IMR-90 (cell line): ENCODE measurements at regions not wholly inside any gene's neighbourhood (a gene's known extent, or its start where the extent isn't known, plus 50 kb on each side); places are given as distances from the start of the nearest gene placed in this dataset.

Experiments
- ATAC-seq: fragments of 200-7000 bp; cut with Tn5 transposase; 2 replicates; pipeline ENCODE4 v1.9.1; 2020; ENCODE audit warnings: low read depth, mild to moderate bottlenecking, moderate library complexity
- BruUV-seq: library from RNA; stranded (reverse); fragments of 400-500 nt; replicated peaks from 2 replicates; lab custom pipeline; 2021; lab: Mats Ljungman, UMichigan
- CTCF ChIA-PET: fragments of 300-600 bp; formaldehyde crosslinking; extraction: SDS; loops from one replicate; lab custom pipeline; 2021; ENCODE audit warnings: antibody characterized with exemption; lab: Yijun Ruan, JAX
- POLR2A ChIA-PET: fragments of 300-600 bp; sonication (Branson Sonifier 250); formaldehyde crosslinking; loops from one replicate; lab custom pipeline; 2022; ENCODE audit warnings: antibody characterized with exemption; ENCODE audit not compliant: unreplicated experiment; lab: Charles Lee
- DNase-seq: peaks from one replicate; pipeline ENCODE4 v3.0.0; 2013
- H2AFZ ChIP-seq: replicated peaks from 2 replicates; pipeline ENCODE3; 2013; ENCODE audit warnings: low read length, mild to moderate bottlenecking; ENCODE audit not compliant: poor library complexity
- H2AK5ac ChIP-seq: 2 replicates; pipeline ENCODE4 v1.6.1; 2013; ENCODE audit warnings: low read depth, low read length, inconsistent platforms
- H2AK9ac ChIP-seq: replicated peaks from 2 replicates; pipeline ENCODE3; 2013; ENCODE audit warnings: mild to moderate bottlenecking, low read depth, low read length, moderate library complexity; ENCODE audit not compliant: poor library complexity
- H2BK120ac ChIP-seq: 2 replicates; pipeline ENCODE4 v1.6.1; 2013; ENCODE audit warnings: low read depth, low read length, inconsistent platforms
- H2BK15ac ChIP-seq: 3 replicates; pipeline ENCODE4 v1.6.1; 2013; ENCODE audit warnings: low read depth, low read length, inconsistent platforms
- H2BK20ac ChIP-seq: 2 replicates; pipeline ENCODE4 v1.6.1; 2013; ENCODE audit warnings: low read depth, mild to moderate bottlenecking, inconsistent platforms, low read length, moderate library complexity
- H2BK5ac ChIP-seq: 2 replicates; pipeline ENCODE4 v1.6.1; 2013; ENCODE audit warnings: mild to moderate bottlenecking, low read depth, low read length, inconsistent platforms; ENCODE audit not compliant: poor library complexity, severe bottlenecking
- H3K14ac ChIP-seq: replicated peaks from 2 replicates; pipeline ENCODE4 v1.6.1; 2013; ENCODE audit warnings: low read depth, low read length, inconsistent platforms
- H3K18ac ChIP-seq: 2 replicates; pipeline ENCODE4 v1.6.1; 2013; ENCODE audit warnings: low read depth, low read length, control low read depth
- H3K23ac ChIP-seq: 2 replicates; pipeline ENCODE4 v1.6.1; 2013; ENCODE audit warnings: low read depth, low read length, inconsistent platforms
- H3K27ac ChIP-seq: 2 replicates; pipeline ENCODE4 v1.5.1; 2013; ENCODE audit warnings: mild to moderate bottlenecking, control low read depth, low read length; ENCODE audit not compliant: insufficient read depth
- H3K27me3 ChIP-seq: 2 replicates; pipeline ENCODE4 v1.6.1; 2013; ENCODE audit warnings: low read length; ENCODE audit not compliant: control insufficient read depth, insufficient read depth
- H3K36me3 ChIP-seq: 2 replicates; pipeline ENCODE4 v1.6.1; 2013; ENCODE audit warnings: low read length, mixed read lengths; ENCODE audit not compliant: control insufficient read depth, insufficient read depth
- H3K4ac ChIP-seq: 2 replicates; pipeline ENCODE4 v1.6.1; 2013; ENCODE audit warnings: low read depth, low read length, inconsistent platforms
- H3K4me1 ChIP-seq: 2 replicates; pipeline ENCODE4 v1.6.1; 2013; ENCODE audit warnings: low read length, mixed read lengths; ENCODE audit not compliant: control insufficient read depth, insufficient read depth
- H3K4me2 ChIP-seq: 2 replicates; pipeline ENCODE4 v1.6.1; 2013; ENCODE audit warnings: low read depth, mild to moderate bottlenecking, control low read depth, low read length, moderate library complexity
- H3K4me3 ChIP-seq: 2 replicates; pipeline ENCODE4 v1.5.1; 2013; ENCODE audit warnings: low read depth, mild to moderate bottlenecking, control low read depth, low read length, moderate library complexity; ENCODE audit not compliant: insufficient read depth
- H3K56ac ChIP-seq: 2 replicates; pipeline ENCODE4 v1.6.1; 2013; ENCODE audit warnings: low read length, inconsistent platforms; ENCODE audit not compliant: insufficient read depth; ENCODE audit errors: extremely low read depth
- H3K79me1 ChIP-seq, 2 experiments: 2 replicates each; pipeline ENCODE4 v1.6.1; 2013; ENCODE audit warnings: low read length in 2 of 2, inconsistent platforms in 1 of 2, low read depth in 1 of 2
- H3K9ac ChIP-seq: 2 replicates; pipeline ENCODE4 v1.6.1; 2013; ENCODE audit warnings: low read depth, low read length, control low read depth
- H3K9me1 ChIP-seq: 2 replicates; pipeline ENCODE4 v1.6.1; 2013; ENCODE audit warnings: low read length, inconsistent platforms; ENCODE audit not compliant: insufficient read depth
- H3K9me3 ChIP-seq: 2 replicates; pipeline ENCODE4 v1.6.1; 2013; ENCODE audit warnings: low read length; ENCODE audit not compliant: control insufficient read depth, insufficient read depth
- H4K20me1 ChIP-seq: 2 replicates; pipeline ENCODE4 v1.6.1; 2013; ENCODE audit warnings: low read length, inconsistent platforms; ENCODE audit not compliant: insufficient read depth
- H4K5ac ChIP-seq: 2 replicates; pipeline ENCODE4 v1.6.1; 2013; ENCODE audit warnings: mild to moderate bottlenecking, low read depth, low read length, control low read depth
- H4K8ac ChIP-seq, 2 experiments: 2 replicates each; pipeline ENCODE4 v1.6.1; 2013; ENCODE audit warnings: low read depth in 2 of 2, low read length in 2 of 2, control low read depth in 1 of 2, inconsistent platforms in 1 of 2
- H4K91ac ChIP-seq: 2 replicates; pipeline ENCODE4 v1.6.1; 2013; ENCODE audit warnings: low read depth, low read length, inconsistent platforms; ENCODE audit not compliant: insufficient read depth
- BHLHE40 ChIP-seq: fragments of 150-350 bp; IDR thresholded peaks from 2 replicates; pipeline ENCODE4 v1.6.1; 2016; ENCODE audit warnings: mild to moderate bottlenecking, low read depth, low read length
- CEBPB ChIP-seq: IDR thresholded peaks from 2 replicates; pipeline ENCODE4 v1.6.1; 2012; ENCODE audit warnings: low read depth, low read length, improper control_type of control experiment
- CHD1 ChIP-seq: IDR thresholded peaks from 2 replicates; pipeline ENCODE4 v1.6.1; 2012; ENCODE audit warnings: low read depth, low read length, improper control_type of control experiment
- FOS ChIP-seq: fragments of 150-350 bp; IDR thresholded peaks from 2 replicates; pipeline ENCODE4 v1.6.1; 2016; ENCODE audit warnings: low read depth, low read length
- MAFK ChIP-seq: IDR thresholded peaks from 2 replicates; pipeline ENCODE4 v1.6.1; 2012; ENCODE audit warnings: low read depth, low read length, improper control_type of control experiment
- MAZ ChIP-seq: IDR thresholded peaks from 2 replicates; pipeline ENCODE4 v1.6.1; 2012; ENCODE audit warnings: low read depth, mild to moderate bottlenecking, low read length, improper control_type of control experiment, moderate library complexity, borderline replicate concordance
- MXI1 ChIP-seq: IDR thresholded peaks from 2 replicates; pipeline ENCODE4 v1.6.1; 2012; ENCODE audit warnings: low read depth, mild to moderate bottlenecking, low read length, moderate library complexity, borderline replicate concordance
- NFE2L2 ChIP-seq: fragments of 150-350 bp; IDR thresholded peaks from 2 replicates; pipeline ENCODE4 v1.6.1; 2016; ENCODE audit warnings: low read depth, mild to moderate bottlenecking, low read length
- POLR2A ChIP-seq: IDR thresholded peaks from 2 replicates; pipeline ENCODE4 v1.6.1; 2012; ENCODE audit warnings: mild to moderate bottlenecking, low read depth, low read length
- RAD21 ChIP-seq: IDR thresholded peaks from 2 replicates; pipeline ENCODE4 v1.6.1; 2012; ENCODE audit warnings: low read length, improper control_type of control experiment
- RCOR1 ChIP-seq: IDR thresholded peaks from 2 replicates; pipeline ENCODE4 v1.6.1; 2012; ENCODE audit warnings: mild to moderate bottlenecking, low read length, improper control_type of control experiment; ENCODE audit not compliant: insufficient replicate concordance
- RFX5 ChIP-seq: IDR thresholded peaks from 2 replicates; pipeline ENCODE4 v1.8.0; 2012; ENCODE audit warnings: low read depth, mild to moderate bottlenecking, low read length, moderate library complexity
- SMC3 ChIP-seq: fragments of 150-350 bp; IDR thresholded peaks from 2 replicates; pipeline ENCODE4 v1.6.1; 2016; ENCODE audit warnings: low read depth, mild to moderate bottlenecking, antibody characterized with exemption, low read length, moderate library complexity
- dilution Hi-C: fragments of 300-500 bp; cut with HindIII; formaldehyde crosslinking; loops from one replicate; pipeline ENCODE4 v1.14.3; 2018; ENCODE audit warnings: low sequenced_read_pairs; ENCODE audit not compliant: unreplicated experiment
- in situ Hi-C: fragments of 300-500 bp; cut with MboI; formaldehyde crosslinking; loops from 3 replicates; pipeline ENCODE4 v1.14.3; 2019; ENCODE audit warnings: low sequenced_read_pairs, inconsistent platforms, mixed read lengths
- intact Hi-C: fragments of 100-400 bp; cut with micrococcal nuclease; formaldehyde crosslinking; loops from 2 replicates; pipeline ENCODE4 v1.10.0; 2022
- TF ChIP-seq, protein P1 (sequence below): fragments of 150-350 bp; IDR thresholded peaks from 2 replicates; pipeline ENCODE4 v1.6.1; 2017; ENCODE audit warnings: mild to moderate bottlenecking, antibody characterized with exemption, low read length, low read depth
- TF ChIP-seq, protein P2 (sequence below): conservative IDR thresholded peaks from 2 replicates; pipeline ENCODE4 v1.5.1; 2012; ENCODE audit warnings: mild to moderate bottlenecking, low read depth, low read length, improper control_type of control experiment
- TF ChIP-seq, protein P3 (sequence below): fragments of 150-350 bp; IDR thresholded peaks from 2 replicates; pipeline ENCODE4 v1.6.1; 2016; ENCODE audit warnings: low read depth, mild to moderate bottlenecking, low read length, moderate library complexity, borderline replicate concordance

DNA sequence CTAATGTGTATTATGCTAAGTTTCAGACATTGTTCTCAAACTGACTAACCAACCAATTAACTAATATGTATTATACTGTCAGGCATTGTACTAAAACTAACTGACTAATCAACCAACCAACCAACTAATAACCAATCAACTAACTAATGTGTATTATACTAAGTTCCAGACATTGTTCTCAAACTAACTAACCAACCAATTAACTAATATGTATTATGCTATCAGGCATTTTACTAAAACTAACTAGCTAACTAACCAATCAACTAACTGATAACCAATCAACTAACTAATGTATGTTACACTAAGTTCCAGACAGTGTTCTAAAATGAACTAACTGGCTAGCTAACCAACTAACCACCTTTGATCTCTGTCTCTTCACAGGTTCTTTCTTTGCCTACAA, 152.3 kb downstream of the SUDS3 start:
- dilution Hi-C loops (no loop called here), intact Hi-C loops (no loop called here), in situ Hi-C loops (no loop called here)
- Histone ChIP-seq H2AK5ac (no peak overlapping the region), H3K56ac (no peak overlapping the region), H2BK5ac (no peak overlapping the region), H2AK9ac (no peak overlapping the region), H3K4me2 (no peak overlapping the region), H4K91ac (no peak overlapping the region), H3K14ac (no peak overlapping the region), H4K8ac (no peak overlapping the region), H3K23ac (no peak overlapping the region), H3K4ac (no peak overlapping the region), H3K9ac (no peak overlapping the region), H3K79me1 (no peaks in the 10 kb centered on the region), H3K27ac (no peak overlapping the region), H2BK20ac (no peak overlapping the region), H3K9me1 (no peaks in the 10 kb centered on the region), H3K18ac (no peak overlapping the region), H2AFZ (no peak overlapping the region), H4K20me1 (no peaks in the 10 kb centered on the region), H3K4me3 (no peak overlapping the region), H3K9me3 (peaks cover 21% of the 10 kb centered on the region; the same call in 1 of the 2 replicates), H2BK15ac (no peak overlapping the region), H3K4me1 (no peaks in the 10 kb centered on the region), H3K27me3 (no peaks in the 10 kb centered on the region), H3K36me3 (no peaks in the 10 kb centered on the region), H2BK120ac (no peak overlapping the region), H4K5ac (no peak overlapping the region)
- no TSS peak for BruUV-seq
- POLR2A ChIA-PET, result no interaction called here
- CTCF ChIA-PET, result no interaction called here
- TF ChIP-seq POLR2A, result no peak
- no peak for TF ChIP-seq SMC3
- no peak for TF ChIP-seq MAFK
- TF ChIP-seq CEBPB, result no peak
- TF ChIP-seq, protein P1, sequence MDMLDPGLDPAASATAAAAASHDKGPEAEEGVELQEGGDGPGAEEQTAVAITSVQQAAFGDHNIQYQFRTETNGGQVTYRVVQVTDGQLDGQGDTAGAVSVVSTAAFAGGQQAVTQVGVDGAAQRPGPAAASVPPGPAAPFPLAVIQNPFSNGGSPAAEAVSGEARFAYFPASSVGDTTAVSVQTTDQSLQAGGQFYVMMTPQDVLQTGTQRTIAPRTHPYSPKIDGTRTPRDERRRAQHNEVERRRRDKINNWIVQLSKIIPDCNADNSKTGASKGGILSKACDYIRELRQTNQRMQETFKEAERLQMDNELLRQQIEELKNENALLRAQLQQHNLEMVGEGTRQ, result no peak
- TF ChIP-seq, protein P2, sequence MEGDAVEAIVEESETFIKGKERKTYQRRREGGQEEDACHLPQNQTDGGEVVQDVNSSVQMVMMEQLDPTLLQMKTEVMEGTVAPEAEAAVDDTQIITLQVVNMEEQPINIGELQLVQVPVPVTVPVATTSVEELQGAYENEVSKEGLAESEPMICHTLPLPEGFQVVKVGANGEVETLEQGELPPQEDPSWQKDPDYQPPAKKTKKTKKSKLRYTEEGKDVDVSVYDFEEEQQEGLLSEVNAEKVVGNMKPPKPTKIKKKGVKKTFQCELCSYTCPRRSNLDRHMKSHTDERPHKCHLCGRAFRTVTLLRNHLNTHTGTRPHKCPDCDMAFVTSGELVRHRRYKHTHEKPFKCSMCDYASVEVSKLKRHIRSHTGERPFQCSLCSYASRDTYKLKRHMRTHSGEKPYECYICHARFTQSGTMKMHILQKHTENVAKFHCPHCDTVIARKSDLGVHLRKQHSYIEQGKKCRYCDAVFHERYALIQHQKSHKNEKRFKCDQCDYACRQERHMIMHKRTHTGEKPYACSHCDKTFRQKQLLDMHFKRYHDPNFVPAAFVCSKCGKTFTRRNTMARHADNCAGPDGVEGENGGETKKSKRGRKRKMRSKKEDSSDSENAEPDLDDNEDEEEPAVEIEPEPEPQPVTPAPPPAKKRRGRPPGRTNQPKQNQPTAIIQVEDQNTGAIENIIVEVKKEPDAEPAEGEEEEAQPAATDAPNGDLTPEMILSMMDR, result no peak
- TF ChIP-seq CHD1, result no peak
- no peak for TF ChIP-seq MXI1
- TF ChIP-seq MAZ, result no peak
- TF ChIP-seq FOS, result no peak
- TF ChIP-seq RAD21, result no peak
- no peak for TF ChIP-seq NFE2L2
- no peak for TF ChIP-seq RCOR1
- TF ChIP-seq RFX5, result no peak
- TF ChIP-seq, protein P3, sequence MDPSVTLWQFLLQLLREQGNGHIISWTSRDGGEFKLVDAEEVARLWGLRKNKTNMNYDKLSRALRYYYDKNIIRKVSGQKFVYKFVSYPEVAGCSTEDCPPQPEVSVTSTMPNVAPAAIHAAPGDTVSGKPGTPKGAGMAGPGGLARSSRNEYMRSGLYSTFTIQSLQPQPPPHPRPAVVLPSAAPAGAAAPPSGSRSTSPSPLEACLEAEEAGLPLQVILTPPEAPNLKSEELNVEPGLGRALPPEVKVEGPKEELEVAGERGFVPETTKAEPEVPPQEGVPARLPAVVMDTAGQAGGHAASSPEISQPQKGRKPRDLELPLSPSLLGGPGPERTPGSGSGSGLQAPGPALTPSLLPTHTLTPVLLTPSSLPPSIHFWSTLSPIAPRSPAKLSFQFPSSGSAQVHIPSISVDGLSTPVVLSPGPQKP, result no peak
- TF ChIP-seq BHLHE40, result no peak
- DNase-seq (no peak), ATAC-seq (no peak)
